Keratinocyte (primary cell): ENCODE measurements at regions not wholly inside any gene's neighbourhood (a gene's known extent, or its start where the extent isn't known, plus 50 kb on each side); places are given as distances from the start of the nearest gene placed in this dataset.

ENCODE experiments used
- EZH2 ChIP-seq: IDR thresholded peaks from one replicate; pipeline ENCODE4 v1.6.1; 2012; ENCODE audit warnings: inconsistent platforms, mild to moderate bottlenecking, low read length, moderate library complexity
- TF ChIP-seq, protein P1 (sequence below), 3 experiments: IDR thresholded peaks in 1 of 3; conservative IDR thresholded peaks in 1 of 3; optimal IDR thresholded peaks in 1 of 3; 2 replicates in 2 of 3; 3 replicates in 1 of 3; pipeline versions ENCODE3 to v1.5.1; 2011; ENCODE audit warnings: low read length in 3 of 3, mild to moderate bottlenecking in 3 of 3, moderate library complexity in 2 of 3, control low read depth in 1 of 3, inconsistent platforms in 1 of 3; ENCODE audit not compliant: insufficient read depth in 2 of 3; ENCODE audit errors: extremely low read depth in 1 of 3

DNA sequence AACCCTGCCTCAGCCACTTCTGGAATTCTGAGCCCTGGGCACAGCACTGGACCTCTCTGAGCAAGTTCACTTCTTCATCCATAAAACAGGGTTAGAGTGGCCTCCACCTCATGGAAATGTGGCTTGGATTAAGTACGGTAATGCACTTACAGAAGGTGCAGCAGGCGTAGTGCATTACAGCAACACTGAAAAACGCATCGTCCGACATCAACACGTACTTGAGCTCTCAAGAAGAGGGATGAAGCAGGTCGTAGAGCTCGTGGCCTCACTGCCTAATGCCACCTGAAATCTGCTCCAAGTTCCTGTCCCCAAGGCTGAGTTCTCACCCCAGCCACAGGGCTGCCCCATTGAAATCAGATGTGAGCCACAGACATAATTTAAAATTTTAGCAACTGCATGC is 650.1 kb downstream of the NPHP4 start:
- TF ChIP-seq, protein P1, sequence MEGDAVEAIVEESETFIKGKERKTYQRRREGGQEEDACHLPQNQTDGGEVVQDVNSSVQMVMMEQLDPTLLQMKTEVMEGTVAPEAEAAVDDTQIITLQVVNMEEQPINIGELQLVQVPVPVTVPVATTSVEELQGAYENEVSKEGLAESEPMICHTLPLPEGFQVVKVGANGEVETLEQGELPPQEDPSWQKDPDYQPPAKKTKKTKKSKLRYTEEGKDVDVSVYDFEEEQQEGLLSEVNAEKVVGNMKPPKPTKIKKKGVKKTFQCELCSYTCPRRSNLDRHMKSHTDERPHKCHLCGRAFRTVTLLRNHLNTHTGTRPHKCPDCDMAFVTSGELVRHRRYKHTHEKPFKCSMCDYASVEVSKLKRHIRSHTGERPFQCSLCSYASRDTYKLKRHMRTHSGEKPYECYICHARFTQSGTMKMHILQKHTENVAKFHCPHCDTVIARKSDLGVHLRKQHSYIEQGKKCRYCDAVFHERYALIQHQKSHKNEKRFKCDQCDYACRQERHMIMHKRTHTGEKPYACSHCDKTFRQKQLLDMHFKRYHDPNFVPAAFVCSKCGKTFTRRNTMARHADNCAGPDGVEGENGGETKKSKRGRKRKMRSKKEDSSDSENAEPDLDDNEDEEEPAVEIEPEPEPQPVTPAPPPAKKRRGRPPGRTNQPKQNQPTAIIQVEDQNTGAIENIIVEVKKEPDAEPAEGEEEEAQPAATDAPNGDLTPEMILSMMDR (optimal IDR thresholded peaks at IDR 0.05 in 1 of 3, IDR thresholded peaks at IDR 0.05 in 1 of 3, conservative IDR thresholded peaks at IDR 0.05 in 1 of 3; ENCODE audit: extremely low read depth in 1 of 3, insufficient read depth in 2 of 3, low read length in 3 of 3), result no peak
- TF ChIP-seq EZH2, result no peak
